ENCODE measurements at regions not wholly inside any gene's neighbourhood (a gene's known extent, or its start where the extent isn't known, plus 50 kb on each side); places are given as distances from the start of the nearest gene placed in this dataset.

- Histone ChIP-seq H3K4me1 (no peaks in the 10 kb centered on the region), H3K4me2 (ENCODE audit: low read length) (no peak overlapping the region), H3K9me3 (ENCODE audit: control insufficient read depth, low read length) (no peaks in the 10 kb centered on the region), H3K27ac (no peak overlapping the region), H3K9ac (no peak overlapping the region), H3K4me3 (ENCODE audit: low read depth, low read length) (no peak overlapping the region), H3K79me2 (no peaks in the 10 kb centered on the region), H2AFZ (no peak overlapping the region), H3K36me3 (ENCODE audit: control insufficient read depth, insufficient read depth, low read length) (no peaks in the 10 kb centered on the region), H3K27me3 (ENCODE audit: control insufficient read depth, insufficient read depth, low read length) (peaks cover 3% of the 10 kb centered on the region)
- no peak for TF ChIP-seq CTCF (IDR thresholded peaks at IDR 0.05)
These were observed 355.5 kb downstream of the CDC14C start for GRCh38 chr7:49279891-49280290.

- no peaks in the 10 kb centered on the region for H3K4me1 ChIP-seq
- no peaks in the 10 kb centered on the region for H3K36me3 ChIP-seq (ENCODE audit: control insufficient read depth, insufficient read depth, low read length)
- H3K79me2 ChIP-seq = no peaks in the 10 kb centered on the region
- H2AFZ ChIP-seq = no peak overlapping the region
- no peaks in the 10 kb centered on the region for H3K27me3 ChIP-seq (ENCODE audit: control insufficient read depth, insufficient read depth, low read length)
- no peak for TF ChIP-seq CTCF (IDR thresholded peaks at IDR 0.05)
- H3K4me3 ChIP-seq (ENCODE audit: low read depth, low read length) = no peak overlapping the region
- H3K9ac ChIP-seq = no peak overlapping the region
- no peak overlapping the region for H3K4me2 ChIP-seq (ENCODE audit: low read length)
- H3K27ac ChIP-seq = no peak overlapping the region
- H3K9me3 ChIP-seq (ENCODE audit: control insufficient read depth, low read length) = no peaks in the 10 kb centered on the region
These were observed 363.3 kb downstream of the CDC14C start for GRCh38 chr7:49287653-49288052.

GRCh38 chr7:49294611-49295010, 370.3 kb downstream of the CDC14C start:
- TF ChIP-seq CTCF (IDR thresholded peaks at IDR 0.05) = no peak
- H3K27ac ChIP-seq = no peak overlapping the region
- H3K79me2 ChIP-seq = no peaks in the 10 kb centered on the region
- no peak overlapping the region for H3K9ac ChIP-seq
- H3K9me3 ChIP-seq (ENCODE audit: control insufficient read depth, low read length) = no peaks in the 10 kb centered on the region
- no peak overlapping the region for H3K4me3 ChIP-seq (ENCODE audit: low read depth, low read length)
- H2AFZ ChIP-seq = no peak overlapping the region
- H3K36me3 ChIP-seq (ENCODE audit: control insufficient read depth, insufficient read depth, low read length) = no peaks in the 10 kb centered on the region
- H3K4me1 ChIP-seq = no peaks in the 10 kb centered on the region
- H3K4me2 ChIP-seq (ENCODE audit: low read length) = no peak overlapping the region
- H3K27me3 ChIP-seq (ENCODE audit: control insufficient read depth, insufficient read depth, low read length) = no peaks in the 10 kb centered on the region

- H3K4me2 ChIP-seq (ENCODE audit: low read length) = no peak overlapping the region
- no peak overlapping the region for H3K9ac ChIP-seq
- H3K4me1 ChIP-seq = no peaks in the 10 kb centered on the region
- H3K27ac ChIP-seq = no peak overlapping the region
- H3K27me3 ChIP-seq (ENCODE audit: control insufficient read depth, insufficient read depth, low read length) = no peaks in the 10 kb centered on the region
- H3K9me3 ChIP-seq (ENCODE audit: control insufficient read depth, low read length) = no peaks in the 10 kb centered on the region
- H3K36me3 ChIP-seq (ENCODE audit: control insufficient read depth, insufficient read depth, low read length) = no peaks in the 10 kb centered on the region
- H3K4me3 ChIP-seq (ENCODE audit: low read depth, low read length) = no peak overlapping the region
- no peak overlapping the region for H2AFZ ChIP-seq
- H3K79me2 ChIP-seq = no peaks in the 10 kb centered on the region
- TF ChIP-seq CTCF (IDR thresholded peaks at IDR 0.05) = no peak
These were observed 370.8 kb downstream of the CDC14C start for GRCh38 chr7:49295146-49295545.

GRCh38 chr7:49297958-49298357, 373.6 kb downstream of the CDC14C start:
- H3K27me3 ChIP-seq (ENCODE audit: control insufficient read depth, insufficient read depth, low read length) = no peaks in the 10 kb centered on the region
- H3K9me3 ChIP-seq (ENCODE audit: control insufficient read depth, low read length) = no peaks in the 10 kb centered on the region
- no peaks in the 10 kb centered on the region for H3K79me2 ChIP-seq
- H3K27ac ChIP-seq = no peak overlapping the region
- no peaks in the 10 kb centered on the region for H3K4me1 ChIP-seq
- no peak overlapping the region for H2AFZ ChIP-seq
- no peak overlapping the region for H3K4me3 ChIP-seq (ENCODE audit: low read depth, low read length)
- H3K4me2 ChIP-seq (ENCODE audit: low read length) = no peak overlapping the region
- H3K9ac ChIP-seq = no peak overlapping the region
- no peaks in the 10 kb centered on the region for H3K36me3 ChIP-seq (ENCODE audit: control insufficient read depth, insufficient read depth, low read length)
- no peak for TF ChIP-seq CTCF (IDR thresholded peaks at IDR 0.05)
